Muscle of leg (tissue), 3 donors: ENCODE measurements at regions not wholly inside any gene's neighbourhood (a gene's known extent, or its start where the extent isn't known, plus 50 kb on each side); places are given as distances from the start of the nearest gene placed in this dataset.
A peak's percentile ranks its signal among the peaks of the same experiment; 100 is the strongest.

Experiments
- DNase-seq: peaks from one replicate; pipeline ENCODE4 v3.0.0; 2013
- H3K27ac ChIP-seq: one replicate; pipeline ENCODE4 v1.5.1; 2013; ENCODE audit warnings: mild to moderate bottlenecking, low read length, control low read depth
- H3K27me3 ChIP-seq: one replicate; pipeline ENCODE4 v1.6.1; 2013; ENCODE audit warnings: low read length; ENCODE audit not compliant: control insufficient read depth, insufficient read depth
- H3K36me3 ChIP-seq: one replicate; pipeline ENCODE4 v1.6.1; 2013; ENCODE audit warnings: low read length; ENCODE audit not compliant: control insufficient read depth, insufficient read depth
- H3K4me1 ChIP-seq: one replicate; pipeline ENCODE4 v1.6.1; 2013; ENCODE audit warnings: low read length; ENCODE audit not compliant: control insufficient read depth, insufficient read depth
- H3K4me3 ChIP-seq: one replicate; pipeline ENCODE4 v1.5.1; 2013; ENCODE audit warnings: low read length, control low read depth
- H3K9me3 ChIP-seq: replicated peaks from 2 replicates; pipeline ENCODE4 v1.6.1; 2013; ENCODE audit warnings: low read depth, low read length; ENCODE audit not compliant: control insufficient read depth
- WGBS: methylation state at CpG from one replicate; pipeline ENCODE4 v1.1.5; 2013; ENCODE audit warnings: missing lambda C conversion rate; ENCODE audit not compliant: insufficient coverage; 5-methylcytosine and 5-hydroxymethylcytosine counted together

- Histone ChIP-seq H3K27me3 (no peaks in the 10 kb centered on the region), H3K36me3 (no peaks in the 10 kb centered on the region), H3K9me3 (no peaks in the 10 kb centered on the region), H3K4me1 (no peaks in the 10 kb centered on the region), H3K4me3 (no peak overlapping the region), H3K27ac (no peak overlapping the region)
- no peak for DNase-seq
Measured at GRCh38 chr4:170242471-170242870, 152.7 kb upstream of the AADAT start.

DNA sequence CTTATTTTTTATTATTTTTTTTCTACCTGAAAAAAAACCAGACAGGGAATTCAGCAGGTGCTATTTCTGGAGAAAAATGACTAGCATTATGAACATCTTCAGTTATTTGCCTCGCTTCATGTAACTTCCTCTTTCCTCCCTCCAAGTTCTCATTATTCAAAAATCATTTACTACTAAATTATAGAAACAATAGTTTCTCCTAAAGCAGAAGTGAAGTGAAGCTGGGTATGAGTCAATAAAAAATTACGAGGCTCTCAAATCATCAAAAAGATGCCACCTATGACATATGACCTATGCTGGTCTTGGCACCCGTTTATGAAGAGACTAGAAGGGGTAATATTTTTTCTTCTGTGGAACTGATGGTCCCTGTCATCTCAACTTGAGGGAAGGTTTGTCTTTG is 145.0 kb upstream of the AADAT start:
- Histone ChIP-seq H3K27me3 (no peaks in the 10 kb centered on the region), H3K4me3 (no peak overlapping the region), H3K27ac (no peak overlapping the region), H3K36me3 (no peaks in the 10 kb centered on the region), H3K9me3 (no peaks in the 10 kb centered on the region), H3K4me1 (no peaks in the 10 kb centered on the region)
- DNase-seq, result no peak
- 50% methylated on average over 1 of the region's 3 CpGs for WGBS

- Histone ChIP-seq H3K27ac (no peak overlapping the region), H3K9me3 (no peaks in the 10 kb centered on the region), H3K4me1 (no peaks in the 10 kb centered on the region), H3K4me3 (no peak overlapping the region), H3K36me3 (no peaks in the 10 kb centered on the region), H3K27me3 (no peaks in the 10 kb centered on the region)
- no CpG with 5 or more reads among the region's 1 CpG for WGBS
- DNase-seq, result no peak
Measured at GRCh38 chr4:170231377-170231776, 141.6 kb upstream of the AADAT start.

GRCh38 chr4:170230242-170230641 is 140.5 kb upstream of the AADAT start:
- H3K36me3 ChIP-seq, result no peaks in the 10 kb centered on the region
- no peak overlapping the region for H3K4me3 ChIP-seq
- DNase-seq, result no peak
- no peak overlapping the region for H3K27ac ChIP-seq
- no peaks in the 10 kb centered on the region for H3K4me1 ChIP-seq
- H3K27me3 ChIP-seq, result no peaks in the 10 kb centered on the region
- no peaks in the 10 kb centered on the region for H3K9me3 ChIP-seq
- WGBS, result 82% methylated on average over 2 of the region's 5 CpGs

GRCh38 chr4:170229006-170229405 is 139.2 kb upstream of the AADAT start:
- no peak overlapping the region for H3K4me3 ChIP-seq
- H3K4me1 ChIP-seq, result no peaks in the 10 kb centered on the region
- no peak for DNase-seq
- no peaks in the 10 kb centered on the region for H3K9me3 ChIP-seq
- H3K36me3 ChIP-seq, result no peaks in the 10 kb centered on the region
- no CpG with 5 or more reads among the region's 1 CpG for whole genome bisulfite sequencing
- no peak overlapping the region for H3K27ac ChIP-seq
- no peaks in the 10 kb centered on the region for H3K27me3 ChIP-seq

DNA sequence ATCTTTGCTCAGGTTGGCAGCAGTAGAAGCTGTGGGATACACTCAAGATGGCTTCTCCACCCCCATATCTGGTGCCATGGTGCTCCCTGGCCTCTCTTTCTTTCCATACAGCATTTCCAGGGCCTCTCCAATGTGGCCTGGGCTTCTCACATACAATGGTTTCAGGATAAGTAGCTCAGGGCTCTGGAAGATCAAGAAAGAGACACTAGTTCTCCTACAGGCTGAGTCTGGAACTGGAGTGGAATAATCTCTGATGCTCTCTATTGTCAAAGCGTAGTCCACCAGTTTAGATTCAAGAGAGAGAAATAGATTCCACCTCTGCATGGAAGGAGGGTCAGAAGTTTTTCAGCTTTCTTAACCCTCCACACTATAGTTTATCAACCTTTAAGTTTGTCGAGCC is 138.2 kb upstream of the AADAT start:
- WGBS, result no CpG with 5 or more reads among the region's 2 CpGs
- Histone ChIP-seq H3K27ac (no peak overlapping the region), H3K4me1 (no peaks in the 10 kb centered on the region), H3K36me3 (no peaks in the 10 kb centered on the region), H3K4me3 (no peak overlapping the region), H3K9me3 (no peaks in the 10 kb centered on the region), H3K27me3 (no peaks in the 10 kb centered on the region)
- DNase-seq, result no peak

- no peaks in the 10 kb centered on the region for H3K9me3 ChIP-seq
- no peak overlapping the region for H3K4me3 ChIP-seq
- no peaks in the 10 kb centered on the region for H3K4me1 ChIP-seq
- H3K27ac ChIP-seq, result no peak overlapping the region
- no peaks in the 10 kb centered on the region for H3K36me3 ChIP-seq
- DNase-seq, result no peak
- no peaks in the 10 kb centered on the region for H3K27me3 ChIP-seq
- WGBS, result 63% methylated on average over 1 of the region's 2 CpGs
Measured at GRCh38 chr4:170226288-170226687, 136.5 kb upstream of the AADAT start.

DNA sequence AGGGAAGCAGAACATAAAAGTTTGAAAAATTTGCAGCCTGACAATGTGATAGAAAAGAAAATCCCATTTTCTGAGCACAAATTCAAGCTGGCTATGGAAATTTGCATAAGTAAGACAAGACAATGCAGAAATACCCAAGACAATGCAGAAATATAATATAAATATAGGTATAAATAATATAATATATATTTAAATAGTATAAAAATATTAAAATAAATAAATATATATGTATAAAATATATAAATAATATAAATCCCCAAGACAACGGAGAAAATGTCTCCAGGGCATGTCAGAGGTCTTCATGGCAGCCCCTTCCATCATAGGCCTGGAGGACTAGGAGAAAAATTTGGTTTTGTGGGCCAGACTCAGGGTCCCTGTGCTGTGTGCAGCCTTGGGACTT is 125.0 kb upstream of the AADAT start:
- WGBS, result no CpG with 5 or more reads among the region's 1 CpG
- Histone ChIP-seq H3K36me3 (no peaks in the 10 kb centered on the region), H3K4me1 (no peaks in the 10 kb centered on the region), H3K27me3 (no peaks in the 10 kb centered on the region), H3K27ac (no peak overlapping the region), H3K9me3 (peaks cover 24% of the 10 kb centered on the region), H3K4me3 (no peak overlapping the region)
- DNase-seq, result no peak

GRCh38 chr4:170214101-170214500 is 124.3 kb upstream of the AADAT start:
- no peak for DNase-seq
- Histone ChIP-seq H3K9me3 (peaks cover 24% of the 10 kb centered on the region), H3K27ac (no peak overlapping the region), H3K36me3 (no peaks in the 10 kb centered on the region), H3K27me3 (no peaks in the 10 kb centered on the region), H3K4me1 (no peaks in the 10 kb centered on the region), H3K4me3 (no peak overlapping the region)
- no CpG with 5 or more reads among the region's 1 CpG for WGBS

DNA sequence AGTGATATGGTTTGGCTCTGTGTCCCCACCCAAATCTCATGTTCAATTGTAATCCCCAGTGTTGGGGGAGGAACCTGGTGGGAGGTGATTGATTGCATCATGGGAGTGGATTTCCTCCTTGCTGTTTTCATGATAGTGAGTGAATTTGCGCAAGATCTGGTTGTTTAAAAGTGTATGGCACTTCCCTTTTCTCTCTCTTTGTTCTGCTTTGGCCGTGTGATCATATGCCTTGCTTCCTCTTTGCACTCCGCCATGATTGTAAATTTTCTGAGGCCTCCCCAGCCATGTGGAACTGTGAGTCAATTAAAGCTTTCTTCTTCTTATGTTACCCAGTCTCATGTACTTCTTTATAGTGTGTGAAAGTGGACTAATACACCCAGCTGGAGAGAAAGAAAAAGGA is 113.0 kb upstream of the AADAT start:
- H3K4me3 ChIP-seq, result no peak overlapping the region
- H3K36me3 ChIP-seq, result no peaks in the 10 kb centered on the region
- peak; percentile 1 for DNase-seq
- H3K27me3 ChIP-seq, result no peaks in the 10 kb centered on the region
- no peaks in the 10 kb centered on the region for H3K4me1 ChIP-seq
- H3K27ac ChIP-seq, result no peak overlapping the region
- peaks cover 5% of the 10 kb centered on the region for H3K9me3 ChIP-seq
- no CpG with 5 or more reads among the region's 3 CpGs for WGBS

DNA sequence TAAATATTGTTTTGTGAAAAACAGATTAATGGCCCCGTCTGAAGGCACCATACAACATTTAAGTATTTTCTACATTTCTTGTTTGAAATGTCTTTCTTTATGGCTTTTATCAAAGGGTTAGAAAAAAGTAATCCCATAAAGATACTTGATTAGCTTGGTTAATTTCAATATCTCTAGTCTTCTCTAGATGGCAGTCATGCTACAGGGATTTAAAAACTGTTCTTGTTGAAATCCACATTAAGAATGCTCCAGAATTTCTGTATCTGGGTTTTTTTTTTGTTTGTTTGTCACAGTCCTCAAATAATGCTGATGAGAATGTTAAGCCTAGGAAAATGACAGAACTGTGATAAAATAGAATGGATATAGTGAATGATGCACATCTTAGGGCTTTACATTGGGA is 109.0 kb upstream of the AADAT start:
- Histone ChIP-seq H3K27me3 (no peaks in the 10 kb centered on the region), H3K27ac (no peak overlapping the region), H3K36me3 (no peaks in the 10 kb centered on the region), H3K4me1 (no peaks in the 10 kb centered on the region), H3K9me3 (peaks cover 5% of the 10 kb centered on the region), H3K4me3 (no peak overlapping the region)
- DNase-seq, result no peak
- WGBS, result no CpG with 5 or more reads among the region's 1 CpG
